NT2/D1 (cell line): ENCODE measurements at regions not wholly inside any gene's neighbourhood (a gene's known extent, or its start where the extent isn't known, plus 50 kb on each side); places are given as distances from the start of the nearest gene placed in this dataset.

ENCODE experiments used
- DNase-seq: peaks from one replicate; pipeline ENCODE4 v3.0.0-alpha.2; 2011; ENCODE audit warnings: low read depth, low spot score
- H3K27me3 ChIP-seq: 2 replicates; pipeline ENCODE4 v1.6.0; 2011; ENCODE audit warnings: mild to moderate bottlenecking; ENCODE audit not compliant: insufficient read length, insufficient read depth
- H3K36me3 ChIP-seq: 2 replicates; pipeline ENCODE4 v1.6.1; 2011; ENCODE audit warnings: mild to moderate bottlenecking, low read length, mixed read lengths; ENCODE audit not compliant: insufficient read depth, insufficient read length
- H3K4me1 ChIP-seq: 2 replicates; pipeline ENCODE4 v1.5.1; 2011; ENCODE audit not compliant: insufficient read depth, insufficient read length
- H3K4me3 ChIP-seq: 2 replicates; pipeline ENCODE4 v1.5.1; 2011; ENCODE audit warnings: low read depth; ENCODE audit not compliant: insufficient read length
- H3K9ac ChIP-seq: 2 replicates; pipeline ENCODE4 v1.6.0; 2011; ENCODE audit warnings: low read depth; ENCODE audit not compliant: insufficient read length
- H3K9me3 ChIP-seq: 2 replicates; pipeline ENCODE4 v1.5.1; 2011; ENCODE audit warnings: mild to moderate bottlenecking, low read length; ENCODE audit not compliant: insufficient read depth
- SUZ12 ChIP-seq: IDR thresholded peaks from 2 replicates; pipeline ENCODE4 v1.6.1; 2011; ENCODE audit not compliant: insufficient read length, insufficient read depth; ENCODE audit errors: extremely low read depth
- YY1 ChIP-seq: IDR thresholded peaks from 2 replicates; pipeline ENCODE4 v1.6.1; 2011; ENCODE audit not compliant: insufficient read length, insufficient read depth
- ZNF274 ChIP-seq: IDR thresholded peaks from 2 replicates; pipeline ENCODE4 v1.6.1; 2011; ENCODE audit warnings: mild to moderate bottlenecking, low read depth, low read length

- TF ChIP-seq YY1 (no peak), ZNF274 (no peak), SUZ12 (no peak)
- no peaks in the 10 kb centered on the region for H3K4me1 ChIP-seq
- H3K4me3 ChIP-seq = no peak overlapping the region
- H3K9ac ChIP-seq = no peak overlapping the region
- H3K36me3 ChIP-seq = no peaks in the 10 kb centered on the region
- no peaks in the 10 kb centered on the region for H3K27me3 ChIP-seq
- H3K9me3 ChIP-seq = no peaks in the 10 kb centered on the region
- no peak for DNase-seq
These were observed 103.4 kb downstream of the QRFPR start for GRCh38 chr4:121277194-121278105.

- Histone ChIP-seq H3K4me1 (no peaks in the 10 kb centered on the region), H3K4me3 (no peak overlapping the region), H3K9me3 (no peaks in the 10 kb centered on the region)
These were observed 107.6 kb downstream of the QRFPR start for GRCh38 chr4:121273191-121273590.

GRCh38 chr4:121272526-121272925 lies 108.3 kb downstream of the QRFPR start:
- TF ChIP-seq YY1 = no peak
- no peak for TF ChIP-seq SUZ12
- Histone ChIP-seq H3K9me3 (no peaks in the 10 kb centered on the region), H3K27me3 (no peaks in the 10 kb centered on the region), H3K4me1 (no peaks in the 10 kb centered on the region), H3K36me3 (no peaks in the 10 kb centered on the region), H3K4me3 (no peak overlapping the region), H3K9ac (no peak overlapping the region)
- no peak for DNase-seq

More at GRCh38 chr4:121273191-121273590, 107.6 kb downstream of the QRFPR start:
- no peak for TF ChIP-seq ZNF274
- no peak for TF ChIP-seq YY1
- TF ChIP-seq SUZ12 = no peak
- H3K36me3 ChIP-seq = no peaks in the 10 kb centered on the region
- no peaks in the 10 kb centered on the region for H3K27me3 ChIP-seq
- no peak for DNase-seq
- H3K9ac ChIP-seq = no peak overlapping the region

- Histone ChIP-seq H3K9me3 (no peaks in the 10 kb centered on the region), H3K4me3 (no peak overlapping the region), H3K9ac (no peak overlapping the region), H3K27me3 (no peaks in the 10 kb centered on the region), H3K36me3 (no peaks in the 10 kb centered on the region), H3K4me1 (no peaks in the 10 kb centered on the region)
- DNase-seq = no peak
- TF ChIP-seq SUZ12 (no peak), ZNF274 (no peak), YY1 (no peak)
These were observed 106.3 kb upstream of the TNIP3 start for GRCh38 chr4:121270389-121270788.

GRCh38 chr4:121269001-121269400 lies 104.9 kb upstream of the TNIP3 start:
- Histone ChIP-seq H3K27me3 (no peaks in the 10 kb centered on the region), H3K4me3 (no peak overlapping the region), H3K4me1 (no peaks in the 10 kb centered on the region), H3K9me3 (no peaks in the 10 kb centered on the region), H3K36me3 (no peaks in the 10 kb centered on the region), H3K9ac (no peak overlapping the region)
- no peak for DNase-seq
- TF ChIP-seq SUZ12 (no peak), ZNF274 (no peak), YY1 (no peak)

GRCh38 chr4:121266982-121267381 lies 102.9 kb upstream of the TNIP3 start:
- no peak for DNase-seq
- no peaks in the 10 kb centered on the region for H3K27me3 ChIP-seq
- TF ChIP-seq ZNF274 (no peak), YY1 (no peak), SUZ12 (no peak)
- no peaks in the 10 kb centered on the region for H3K36me3 ChIP-seq
- H3K4me3 ChIP-seq = no peak overlapping the region
- H3K9ac ChIP-seq = no peak overlapping the region
- no peaks in the 10 kb centered on the region for H3K9me3 ChIP-seq
- no peaks in the 10 kb centered on the region for H3K4me1 ChIP-seq

- H3K9ac ChIP-seq = no peak overlapping the region
- no peaks in the 10 kb centered on the region for H3K27me3 ChIP-seq
- H3K9me3 ChIP-seq = no peaks in the 10 kb centered on the region
- TF ChIP-seq YY1 = no peak
- no peak for TF ChIP-seq ZNF274
- TF ChIP-seq SUZ12 = no peak
- no peak for DNase-seq
- no peaks in the 10 kb centered on the region for H3K36me3 ChIP-seq
- no peak overlapping the region for H3K4me3 ChIP-seq
- no peaks in the 10 kb centered on the region for H3K4me1 ChIP-seq
These were observed 92.9 kb upstream of the TNIP3 start for GRCh38 chr4:121256887-121257466.
